Parathyroid adenoma (tissue), 2 donors: ENCODE measurements at regions not wholly inside any gene's neighbourhood (a gene's known extent, or its start where the extent isn't known, plus 50 kb on each side); places are given as distances from the start of the nearest gene placed in this dataset.

Experiments
- H2AFZ ChIP-seq: fragments of 300-600 bp; sonication (generic); one replicate; pipeline ENCODE4 v1.7.0; 2017; ENCODE audit warnings: antibody characterized with exemption, mild to moderate bottlenecking
- H3K27ac ChIP-seq: fragments of 300-600 bp; sonication (generic); one replicate; pipeline ENCODE4 v1.7.0; 2017
- H3K27me3 ChIP-seq: fragments of 300-600 bp; sonication (generic); one replicate; pipeline ENCODE4 v1.7.0; 2017; ENCODE audit warnings: low read length; ENCODE audit not compliant: control insufficient read depth, insufficient read depth
- H3K36me3 ChIP-seq: fragments of 300-600 bp; sonication (generic); one replicate; pipeline ENCODE4 v1.7.0; 2017; ENCODE audit warnings: low read length; ENCODE audit not compliant: control insufficient read depth, insufficient read depth
- H3K4me1 ChIP-seq: fragments of 300-600 bp; sonication (generic); one replicate; pipeline ENCODE4 v1.7.0; 2017; ENCODE audit warnings: control low read depth
- H3K4me2 ChIP-seq: fragments of 300-600 bp; sonication (generic); one replicate; pipeline ENCODE4 v1.7.0; 2017; ENCODE audit warnings: low read length
- H3K4me3 ChIP-seq: fragments of 300-600 bp; sonication (generic); one replicate; pipeline ENCODE4 v1.7.0; 2017; ENCODE audit warnings: low read depth, low read length
- H3K79me2 ChIP-seq: fragments of 300-600 bp; sonication (generic); one replicate; pipeline ENCODE4 v1.7.0; 2017; ENCODE audit warnings: control low read depth
- H3K9ac ChIP-seq: fragments of 300-600 bp; sonication (generic); one replicate; pipeline ENCODE4 v1.7.0; 2017; ENCODE audit warnings: mild to moderate bottlenecking
- H3K9me3 ChIP-seq: fragments of 300-600 bp; sonication (generic); one replicate; pipeline ENCODE4 v1.7.0; 2017; ENCODE audit warnings: low read length; ENCODE audit not compliant: control insufficient read depth
- TF ChIP-seq, protein P1 (sequence below): fragments of 300-600 bp; sonication (generic); IDR thresholded peaks from one replicate; pipeline ENCODE4 v1.7.0; 2017; ENCODE audit warnings: antibody characterized with exemption, mild to moderate bottlenecking
- donor health status: primary hyperparathyroidism.

DNA sequence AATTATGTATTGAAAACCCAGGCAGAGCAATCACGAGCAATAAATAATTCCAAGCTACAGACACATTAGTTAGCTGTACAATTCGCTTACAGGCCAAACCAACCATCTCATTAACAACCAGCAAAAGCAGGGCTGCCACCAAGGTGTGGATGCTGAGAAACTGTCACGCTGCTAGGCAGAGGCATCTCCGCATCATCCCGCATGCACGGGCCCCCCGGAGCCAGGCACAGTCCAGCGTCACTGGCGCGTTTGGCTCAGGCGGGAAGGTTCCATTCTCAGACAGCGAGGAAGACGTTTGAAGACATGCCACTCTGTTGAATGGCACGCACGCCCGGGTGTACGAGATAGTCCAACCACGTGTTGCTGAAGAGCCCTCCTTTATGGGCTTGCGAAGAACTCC is 184.0 kb downstream of the OLFM1 start:
- no peak overlapping the region for H3K9ac ChIP-seq
- H3K27ac ChIP-seq, result no peak overlapping the region
- TF ChIP-seq, protein P1, sequence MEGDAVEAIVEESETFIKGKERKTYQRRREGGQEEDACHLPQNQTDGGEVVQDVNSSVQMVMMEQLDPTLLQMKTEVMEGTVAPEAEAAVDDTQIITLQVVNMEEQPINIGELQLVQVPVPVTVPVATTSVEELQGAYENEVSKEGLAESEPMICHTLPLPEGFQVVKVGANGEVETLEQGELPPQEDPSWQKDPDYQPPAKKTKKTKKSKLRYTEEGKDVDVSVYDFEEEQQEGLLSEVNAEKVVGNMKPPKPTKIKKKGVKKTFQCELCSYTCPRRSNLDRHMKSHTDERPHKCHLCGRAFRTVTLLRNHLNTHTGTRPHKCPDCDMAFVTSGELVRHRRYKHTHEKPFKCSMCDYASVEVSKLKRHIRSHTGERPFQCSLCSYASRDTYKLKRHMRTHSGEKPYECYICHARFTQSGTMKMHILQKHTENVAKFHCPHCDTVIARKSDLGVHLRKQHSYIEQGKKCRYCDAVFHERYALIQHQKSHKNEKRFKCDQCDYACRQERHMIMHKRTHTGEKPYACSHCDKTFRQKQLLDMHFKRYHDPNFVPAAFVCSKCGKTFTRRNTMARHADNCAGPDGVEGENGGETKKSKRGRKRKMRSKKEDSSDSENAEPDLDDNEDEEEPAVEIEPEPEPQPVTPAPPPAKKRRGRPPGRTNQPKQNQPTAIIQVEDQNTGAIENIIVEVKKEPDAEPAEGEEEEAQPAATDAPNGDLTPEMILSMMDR, result no peak
- no peak overlapping the region for H3K4me3 ChIP-seq
- no peak overlapping the region for H2AFZ ChIP-seq
- H3K4me2 ChIP-seq, result no peak overlapping the region
- H3K9me3 ChIP-seq, result no peaks in the 10 kb centered on the region
- no peaks in the 10 kb centered on the region for H3K36me3 ChIP-seq
- no peaks in the 10 kb centered on the region for H3K4me1 ChIP-seq
- H3K27me3 ChIP-seq, result no peaks in the 10 kb centered on the region
- no peaks in the 10 kb centered on the region for H3K79me2 ChIP-seq

GRCh38 chr9:135272608-135273007 is 185.1 kb downstream of the OLFM1 start:
- Histone ChIP-seq H3K27ac (no peak overlapping the region), H3K4me1 (no peaks in the 10 kb centered on the region), H3K79me2 (no peaks in the 10 kb centered on the region), H3K9me3 (no peaks in the 10 kb centered on the region), H3K9ac (no peak overlapping the region), H2AFZ (no peak overlapping the region), H3K4me3 (no peak overlapping the region), H3K4me2 (no peak overlapping the region), H3K27me3 (no peaks in the 10 kb centered on the region), H3K36me3 (no peaks in the 10 kb centered on the region)
- TF ChIP-seq, protein P1, result no peak

- Histone ChIP-seq H3K9me3 (no peaks in the 10 kb centered on the region), H3K27me3 (no peaks in the 10 kb centered on the region), H2AFZ (no peak overlapping the region), H3K36me3 (no peaks in the 10 kb centered on the region), H3K4me3 (no peak overlapping the region), H3K27ac (no peak overlapping the region), H3K79me2 (no peaks in the 10 kb centered on the region), H3K4me2 (no peak overlapping the region), H3K9ac (no peak overlapping the region), H3K4me1 (no peaks in the 10 kb centered on the region)
- TF ChIP-seq, protein P1, result no peak
These were observed 185.5 kb downstream of the OLFM1 start for GRCh38 chr9:135273008-135273407.

GRCh38 chr9:135275163-135275562 is 187.7 kb downstream of the OLFM1 start:
- TF ChIP-seq, protein P1, result no peak
- Histone ChIP-seq H3K4me2 (no peak overlapping the region), H3K79me2 (no peaks in the 10 kb centered on the region), H3K9ac (no peak overlapping the region), H3K36me3 (no peaks in the 10 kb centered on the region), H3K4me1 (no peaks in the 10 kb centered on the region), H3K4me3 (no peak overlapping the region), H3K27me3 (no peaks in the 10 kb centered on the region), H2AFZ (no peak overlapping the region), H3K27ac (no peak overlapping the region), H3K9me3 (no peaks in the 10 kb centered on the region)

GRCh38 chr9:135275571-135276289 is 188.3 kb downstream of the OLFM1 start:
- no peaks in the 10 kb centered on the region for H3K36me3 ChIP-seq
- H3K9ac ChIP-seq, result no peak overlapping the region
- H3K27ac ChIP-seq, result no peak overlapping the region
- H3K4me3 ChIP-seq, result no peak overlapping the region
- no peaks in the 10 kb centered on the region for H3K9me3 ChIP-seq
- no peak overlapping the region for H3K4me2 ChIP-seq
- TF ChIP-seq, protein P1, result no peak
- no peaks in the 10 kb centered on the region for H3K79me2 ChIP-seq
- no peaks in the 10 kb centered on the region for H3K4me1 ChIP-seq
- H2AFZ ChIP-seq, result no peak overlapping the region
- H3K27me3 ChIP-seq, result no peaks in the 10 kb centered on the region
